Lower lobe of right lung (tissue), 2 donors: ENCODE measurements at regions not wholly inside any gene's neighbourhood (a gene's known extent, or its start where the extent isn't known, plus 50 kb on each side); places are given as distances from the start of the nearest gene placed in this dataset.
A peak's percentile ranks its signal among the peaks of the same experiment; 100 is the strongest.

Experiments used
- ATAC-seq, 2 donors: fragments of 200-7000 bp; cut with Tn5 transposase; one replicate each; pipeline ENCODE4 v1.9.1; 2020 to 2022; ENCODE audit warnings: mild to moderate bottlenecking in 2 of 2, moderate library complexity in 2 of 2
- DNase-seq: peaks from one replicate; pipeline ENCODE4 v3.0.0-alpha.2; 2020
- H3K27ac ChIP-seq: fragments of 200-600 bp; one replicate; pipeline ENCODE4 v1.8.0; 2022
- H3K27me3 ChIP-seq: fragments of 200-600 bp; one replicate; pipeline ENCODE4 v1.8.0; 2022; ENCODE audit warnings: low read depth
- H3K36me3 ChIP-seq: fragments of 200-600 bp; one replicate; pipeline ENCODE4 v1.8.0; 2022; ENCODE audit warnings: mild to moderate bottlenecking
- H3K4me1 ChIP-seq: fragments of 200-600 bp; one replicate; pipeline ENCODE4 v1.8.0; 2022
- H3K4me3 ChIP-seq: fragments of 200-600 bp; one replicate; pipeline ENCODE4 v1.8.0; 2022; ENCODE audit warnings: mild to moderate bottlenecking
- H3K9me3 ChIP-seq: fragments of 200-600 bp; one replicate; pipeline ENCODE4 v1.8.0; 2022
- intact Hi-C: fragments of 100-400 bp; cut with DNase I; formaldehyde crosslinking; loops from one replicate; pipeline ENCODE4 v1.11.0; 2022
- TF ChIP-seq, protein P1 (sequence below): fragments of 200-600 bp; IDR thresholded peaks from one replicate; pipeline ENCODE4 v1.8.0; 2022; ENCODE audit warnings: antibody characterized with exemption, mild to moderate bottlenecking
- donor health status: DM: no; HTN: yes; CAD: no; lungs with severe emphysema.

DNA sequence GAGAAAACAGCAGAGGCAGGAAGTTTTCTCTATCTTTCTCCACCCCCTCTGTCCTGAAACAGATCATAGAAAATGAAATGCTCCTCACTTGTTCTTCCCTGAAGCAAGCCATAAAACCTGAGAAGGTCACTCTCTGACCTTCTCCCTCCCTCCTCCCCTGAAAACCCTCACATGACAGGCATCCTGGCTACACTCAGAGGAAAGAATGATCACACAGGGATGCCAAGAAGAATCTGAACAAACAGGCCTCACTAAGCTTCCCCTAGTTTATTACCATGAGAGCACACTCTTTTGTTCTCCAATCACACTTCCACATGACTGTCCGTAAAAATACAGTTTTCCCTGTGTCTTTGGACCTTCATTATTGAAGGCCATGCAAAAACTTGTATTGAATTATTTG lies 300.1 kb downstream of the BUD13 start:
- H3K4me1 ChIP-seq, result no peaks in the 10 kb centered on the region
- TF ChIP-seq, protein P1, sequence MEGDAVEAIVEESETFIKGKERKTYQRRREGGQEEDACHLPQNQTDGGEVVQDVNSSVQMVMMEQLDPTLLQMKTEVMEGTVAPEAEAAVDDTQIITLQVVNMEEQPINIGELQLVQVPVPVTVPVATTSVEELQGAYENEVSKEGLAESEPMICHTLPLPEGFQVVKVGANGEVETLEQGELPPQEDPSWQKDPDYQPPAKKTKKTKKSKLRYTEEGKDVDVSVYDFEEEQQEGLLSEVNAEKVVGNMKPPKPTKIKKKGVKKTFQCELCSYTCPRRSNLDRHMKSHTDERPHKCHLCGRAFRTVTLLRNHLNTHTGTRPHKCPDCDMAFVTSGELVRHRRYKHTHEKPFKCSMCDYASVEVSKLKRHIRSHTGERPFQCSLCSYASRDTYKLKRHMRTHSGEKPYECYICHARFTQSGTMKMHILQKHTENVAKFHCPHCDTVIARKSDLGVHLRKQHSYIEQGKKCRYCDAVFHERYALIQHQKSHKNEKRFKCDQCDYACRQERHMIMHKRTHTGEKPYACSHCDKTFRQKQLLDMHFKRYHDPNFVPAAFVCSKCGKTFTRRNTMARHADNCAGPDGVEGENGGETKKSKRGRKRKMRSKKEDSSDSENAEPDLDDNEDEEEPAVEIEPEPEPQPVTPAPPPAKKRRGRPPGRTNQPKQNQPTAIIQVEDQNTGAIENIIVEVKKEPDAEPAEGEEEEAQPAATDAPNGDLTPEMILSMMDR, result no peak
- no peak overlapping the region for H3K27ac ChIP-seq
- no peaks in the 10 kb centered on the region for H3K27me3 ChIP-seq
- no peak overlapping the region for H3K4me3 ChIP-seq
- ATAC-seq (no peak), DNase-seq (no peak)
- no peaks in the 10 kb centered on the region for H3K36me3 ChIP-seq
- intact Hi-C loops, result no loop called here
- no peaks in the 10 kb centered on the region for H3K9me3 ChIP-seq

DNA sequence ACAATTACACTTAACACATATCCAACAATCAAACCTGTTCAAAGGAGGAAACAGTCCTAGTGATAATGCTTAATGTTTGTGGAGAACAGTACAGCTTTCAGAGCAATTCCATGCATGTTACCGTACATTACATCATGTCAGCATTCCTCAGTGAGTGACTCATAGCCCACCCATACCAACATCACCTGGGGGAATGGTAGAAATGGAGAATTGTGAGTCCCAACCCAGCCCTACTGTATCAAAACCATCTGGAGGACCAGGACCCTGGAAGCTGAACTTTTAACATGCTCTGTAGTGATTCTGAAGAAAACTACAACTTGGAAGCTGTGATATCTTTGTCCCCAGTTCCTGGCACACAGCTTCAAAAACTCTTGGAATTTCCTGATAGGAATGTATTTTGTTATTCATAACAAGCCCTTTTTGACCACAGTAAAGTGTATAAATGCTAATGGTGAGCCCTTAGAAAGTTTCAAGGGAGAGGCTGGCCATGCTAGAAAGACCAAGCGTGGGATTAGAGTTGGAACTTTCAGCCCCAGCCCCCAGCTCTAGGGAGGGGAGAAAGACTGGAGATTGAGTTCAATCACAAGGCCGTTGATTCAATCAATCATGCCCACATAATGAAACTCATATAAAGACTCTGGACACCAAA lies 301.1 kb downstream of the BUD13 start:
- ATAC-seq (peak in 1 of 2 donors; percentile 54), DNase-seq (no peak)
- Histone ChIP-seq H3K9me3 (no peaks in the 10 kb centered on the region), H3K27me3 (no peaks in the 10 kb centered on the region), H3K36me3 (no peaks in the 10 kb centered on the region), H3K27ac (no peak overlapping the region), H3K4me1 (no peaks in the 10 kb centered on the region), H3K4me3 (no peak overlapping the region)
- TF ChIP-seq, protein P1, result no peak
- intact Hi-C loops, result no loop called here

DNA sequence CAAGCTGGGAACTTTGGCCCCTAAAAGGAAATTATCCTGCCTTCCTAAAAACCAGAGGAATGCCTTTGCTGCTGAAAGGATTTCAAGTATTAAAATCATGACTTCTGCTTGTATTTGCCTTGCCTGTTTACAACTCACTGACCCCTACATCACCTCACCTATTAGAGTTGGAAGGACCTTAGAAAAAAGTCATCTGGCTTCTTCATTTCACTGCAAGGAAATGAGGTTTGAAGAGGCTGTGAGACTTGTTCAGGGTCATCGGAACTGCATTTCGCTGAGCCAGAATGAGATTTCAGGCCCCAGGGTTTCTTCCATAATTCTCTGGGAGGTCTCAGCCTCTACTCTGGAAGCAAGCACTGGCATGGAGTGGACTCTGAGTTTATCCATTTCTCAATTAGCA lies 304.1 kb downstream of the BUD13 start:
- Histone ChIP-seq H3K36me3 (no peaks in the 10 kb centered on the region), H3K27ac (no peak overlapping the region), H3K4me1 (no peaks in the 10 kb centered on the region), H3K9me3 (no peaks in the 10 kb centered on the region), H3K27me3 (no peaks in the 10 kb centered on the region), H3K4me3 (no peak overlapping the region)
- TF ChIP-seq, protein P1, result no peak
- no peak for ATAC-seq
- intact Hi-C loops, result no loop called here
- no peak for DNase-seq

DNA sequence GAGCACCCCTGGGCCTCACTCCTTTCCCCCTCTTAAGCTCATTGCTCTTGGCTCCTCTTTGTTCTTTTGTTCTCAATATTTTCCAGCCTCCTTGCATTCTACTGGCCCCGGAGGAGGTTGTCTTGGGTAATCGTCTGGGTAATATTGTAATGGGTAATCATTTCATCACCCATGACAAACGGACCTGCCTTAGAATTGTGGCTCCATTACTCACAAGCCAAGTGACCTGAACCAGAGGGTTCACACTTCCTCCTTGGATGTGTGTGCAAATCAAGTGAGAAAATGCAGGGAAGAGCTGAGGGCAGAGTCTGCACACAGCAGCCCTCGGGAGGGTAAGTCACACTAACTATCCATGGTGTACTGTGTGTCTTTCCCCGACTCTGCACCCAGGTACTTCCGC lies 305.0 kb downstream of the BUD13 start:
- Histone ChIP-seq H3K36me3 (no peaks in the 10 kb centered on the region), H3K27me3 (no peaks in the 10 kb centered on the region), H3K27ac (no peak overlapping the region), H3K4me3 (no peak overlapping the region), H3K4me1 (no peaks in the 10 kb centered on the region), H3K9me3 (no peaks in the 10 kb centered on the region)
- intact Hi-C loops, result no loop called here
- DNase-seq (no peak), ATAC-seq (no peak)
- TF ChIP-seq, protein P1, result no peak

DNA sequence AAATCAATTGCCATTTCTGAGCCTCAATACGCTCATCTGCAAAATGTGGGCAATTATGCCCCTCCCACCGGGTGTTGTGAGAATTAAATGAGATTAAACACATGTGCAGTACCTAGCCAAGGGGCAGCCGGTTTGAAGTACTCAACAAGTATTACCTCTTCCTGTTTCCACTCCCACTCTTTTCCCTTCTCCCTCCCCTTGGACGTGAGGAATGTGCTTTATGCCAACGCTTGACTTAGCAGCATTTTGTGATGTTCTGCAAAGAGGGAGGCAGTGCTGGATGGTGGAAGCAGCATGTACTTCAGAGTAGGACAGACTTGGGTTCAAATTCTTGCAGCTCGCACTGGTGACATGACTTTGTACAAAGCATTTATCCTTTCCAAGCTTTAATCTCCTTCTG lies 306.0 kb downstream of the BUD13 start:
- H3K36me3 ChIP-seq, result no peaks in the 10 kb centered on the region
- intact Hi-C loops, result no loop called here
- H3K9me3 ChIP-seq, result no peaks in the 10 kb centered on the region
- TF ChIP-seq, protein P1, result no peak
- ATAC-seq (no peak), DNase-seq (no peak)
- no peaks in the 10 kb centered on the region for H3K4me1 ChIP-seq
- no peaks in the 10 kb centered on the region for H3K27me3 ChIP-seq
- H3K4me3 ChIP-seq, result no peak overlapping the region
- H3K27ac ChIP-seq, result no peak overlapping the region
